ENCODE measurements at regions not wholly inside any gene's neighbourhood (a gene's known extent, or its start where the extent isn't known, plus 50 kb on each side); places are given as distances from the start of the nearest gene placed in this dataset.

- intact Hi-C loops (cut with micrococcal nuclease), result no loop called here
- no peak for FAIRE-seq
These were observed 570.4 kb downstream of the CCDC85A start for GRCh38 chr2:56754066-56754615.

More at GRCh38 chr2:56754066-56754615, 570.4 kb downstream of the CCDC85A start:
- Histone ChIP-seq H3K9me3 (replicated peaks; ENCODE audit: control insufficient read depth, insufficient read depth, low read length) (no peaks in the 10 kb centered on the region), H3K27me3 (ENCODE audit: control insufficient read depth in 2 of 2, insufficient read depth in 2 of 2, low read length in 2 of 2) (no peaks in the 10 kb centered on the region), H3K4me1 (ENCODE audit: control insufficient read depth, extremely low read depth, insufficient read depth, low read length) (no peaks in the 10 kb centered on the region), H3K36me3 (ENCODE audit: control insufficient read depth in 2 of 2, extremely low read depth in 1 of 2, insufficient read depth in 2 of 2, low read length in 2 of 2) (no peaks in the 10 kb centered on the region), H3K9me1 (replicated peaks; ENCODE audit: control insufficient read depth, extremely low read depth, insufficient read depth, low read length) (no peaks in the 10 kb centered on the region), H3K9ac (replicated peaks; ENCODE audit: extremely low read depth, insufficient read depth, low read length) (no peak overlapping the region), H3K27ac (ENCODE audit: insufficient read depth, low read depth, low read length) (no peak overlapping the region), H3K79me2 (ENCODE audit: control insufficient read depth, insufficient read depth, low read length) (no peaks in the 10 kb centered on the region), H4K20me1 (replicated peaks; ENCODE audit: control insufficient read depth, extremely low read depth, insufficient read depth, low read length) (no peaks in the 10 kb centered on the region), H3K4me3 (replicated peaks in 1 of 3; ENCODE audit: insufficient read depth in 1 of 3, low read depth in 1 of 3, low read length in 3 of 3) (no peak overlapping the region), H3K4me2 (ENCODE audit: insufficient read depth, low read length) (no peak overlapping the region), H2AFZ (ENCODE audit: low read depth, low read length) (no peak overlapping the region)
- ChIA-PET POLR2A (no interaction called here), CTCF (no interaction called here)
- BruUV-seq (replicated peaks), result no TSS peak
- no peak for TF ChIP-seq EZH2 (IDR thresholded peaks at IDR 0.05; ENCODE audit: borderline replicate concordance, low read depth, low read length, severe bottlenecking)
- TF ChIP-seq JUN (IDR thresholded peaks at IDR 0.05; ENCODE audit: borderline replicate concordance, insufficient read depth, insufficient read length, low read depth), result no peak
- TF ChIP-seq FOS (IDR thresholded peaks at IDR 0.05; ENCODE audit: borderline replicate concordance, insufficient read depth, low read length), result no peak
- no peak for TF ChIP-seq POLR2A (IDR thresholded peaks at IDR 0.05; ENCODE audit: low read depth, low read length)
- TF ChIP-seq MYC (IDR thresholded peaks at IDR 0.05; ENCODE audit: low read depth, low read length), result no peak
- no peak for TF ChIP-seq MAX (IDR thresholded peaks at IDR 0.05; ENCODE audit: insufficient read depth, insufficient read length)
- no peak for TF ChIP-seq GATA2 (IDR thresholded peaks at IDR 0.05; ENCODE audit: insufficient read depth, insufficient read length, low read depth, low read length)
- TF ChIP-seq CTCF (IDR thresholded peaks at IDR 0.05; ENCODE audit: extremely low read depth in 1 of 2, insufficient read depth in 1 of 2, low read depth in 1 of 2, low read length in 2 of 2), result no peak
- dilution Hi-C loops (cut with MboI; ENCODE audit: extremely low pct_ligation_motif_present, low sequenced_read_pairs), result no loop called here
- no peak for DNase-seq (ENCODE audit: low read depth, low spot score)

Data from endothelial cell of umbilical vein (primary cell).